ENCODE measurements at regions not wholly inside any gene's neighbourhood (a gene's known extent, or its start where the extent isn't known, plus 50 kb on each side); places are given as distances from the start of the nearest gene placed in this dataset.

GRCh38 chr2:23206650-23207049, 178.3 kb upstream of the KLHL29 start:
- TF ChIP-seq YY1 (IDR thresholded peaks at IDR 0.05; ENCODE audit: insufficient read depth, insufficient read length) (no peak), ZNF274 (IDR thresholded peaks at IDR 0.05; ENCODE audit: low read depth, low read length) (no peak)
